HK-2 (cell line): ENCODE measurements at regions not wholly inside any gene's neighbourhood (a gene's known extent, or its start where the extent isn't known, plus 50 kb on each side); places are given as distances from the start of the nearest gene placed in this dataset.
"Not testable (repeated sequence)": the region's sequence is repeated elsewhere in the genome, so short reads cannot be mapped to it uniquely, and the experiment has no call there.

Source experiments
- DNase-seq: peaks from one replicate; pipeline ENCODE4 v3.0.0-alpha.2; 2018; ENCODE audit not compliant: unreplicated experiment

GRCh38 chr13:84579901-84580300 is 697.6 kb upstream of the SLITRK1 start:
- not testable (repeated sequence) for DNase-seq

GRCh38 chr13:84574851-84575250 is 692.6 kb upstream of the SLITRK1 start:
- no peak for DNase-seq

- no peak for DNase-seq
Observed at GRCh38 chr13:84571264-84571663, 689.0 kb upstream of the SLITRK1 start.

GRCh38 chr13:84570831-84571230 is 688.6 kb upstream of the SLITRK1 start:
- no peak for DNase-seq

- no peak for DNase-seq
Observed at GRCh38 chr13:84569366-84569765, 687.1 kb upstream of the SLITRK1 start.

GRCh38 chr13:84567848-84568247 is 685.6 kb upstream of the SLITRK1 start:
- DNase-seq: no peak

GRCh38 chr13:84566780-84567179 is 684.5 kb upstream of the SLITRK1 start:
- DNase-seq: no peak

GRCh38 chr13:84563611-84564010 is 681.3 kb upstream of the SLITRK1 start:
- no peak for DNase-seq

- DNase-seq: no peak
Observed at GRCh38 chr13:84553227-84553626, 671.0 kb upstream of the SLITRK1 start.

- no peak for DNase-seq
Observed at GRCh38 chr13:84543962-84544361, 661.7 kb upstream of the SLITRK1 start.

GRCh38 chr13:84542348-84542747 is 660.1 kb upstream of the SLITRK1 start:
- DNase-seq: no peak

- DNase-seq: no peak
Observed at GRCh38 chr13:84536906-84537305, 654.6 kb upstream of the SLITRK1 start.

- DNase-seq: no peak
Observed at GRCh38 chr13:84528408-84529070, 646.3 kb upstream of the SLITRK1 start.

GRCh38 chr13:84525865-84526264 is 643.6 kb upstream of the SLITRK1 start:
- no peak for DNase-seq

GRCh38 chr13:84524586-84524985 is 642.3 kb upstream of the SLITRK1 start:
- no peak for DNase-seq

- no peak for DNase-seq
Observed at GRCh38 chr13:84500016-84500415, 617.7 kb upstream of the SLITRK1 start.

- DNase-seq: no peak
Observed at GRCh38 chr13:84497613-84498012, 615.3 kb upstream of the SLITRK1 start.

GRCh38 chr13:84491952-84492351 is 609.7 kb upstream of the SLITRK1 start:
- DNase-seq: no peak

GRCh38 chr13:84487752-84488151 is 605.5 kb upstream of the SLITRK1 start:
- DNase-seq: no peak

GRCh38 chr13:84481958-84482357 is 599.7 kb upstream of the SLITRK1 start:
- no peak for DNase-seq

- DNase-seq: no peak
Observed at GRCh38 chr13:84479656-84480055, 597.4 kb upstream of the SLITRK1 start.

GRCh38 chr13:84470528-84470927 is 588.3 kb upstream of the SLITRK1 start:
- no peak for DNase-seq

- no peak for DNase-seq
Observed at GRCh38 chr13:84466461-84466860, 584.2 kb upstream of the SLITRK1 start.

GRCh38 chr13:84460989-84461388 is 578.7 kb upstream of the SLITRK1 start:
- DNase-seq: no peak
